Activated CD8-positive, alpha-beta memory T cell treated with anti-CD3 and anti-CD28 coated beads, Interleukin-2, amount 50 U/mL, for 48 hours (primary cell): ENCODE measurements at regions not wholly inside any gene's neighbourhood (a gene's known extent, or its start where the extent isn't known, plus 50 kb on each side); places are given as distances from the start of the nearest gene placed in this dataset.

ENCODE experiments used
- DNase-seq: peaks from one replicate; pipeline ENCODE4 v3.0.0-alpha.2; 2020

- no peak for DNase-seq
These were observed 1387.1 kb upstream of the TMEFF2 start for GRCh38 chr2:193581807-193582206.

- DNase-seq = no peak
These were observed 1385.6 kb upstream of the TMEFF2 start for GRCh38 chr2:193580176-193580950.

GRCh38 chr2:193566886-193567285 is 1372.2 kb upstream of the TMEFF2 start:
- no peak for DNase-seq

- DNase-seq = no peak
These were observed 1371.5 kb upstream of the TMEFF2 start for GRCh38 chr2:193566276-193566675.

- DNase-seq = no peak
These were observed 1367.3 kb upstream of the TMEFF2 start for GRCh38 chr2:193562031-193562430.

- DNase-seq = no peak
These were observed 1366.3 kb upstream of the TMEFF2 start for GRCh38 chr2:193561054-193561453.

- no peak for DNase-seq
These were observed 1362.2 kb upstream of the TMEFF2 start for GRCh38 chr2:193556766-193557470.

GRCh38 chr2:193549661-193550060 is 1354.9 kb upstream of the TMEFF2 start:
- DNase-seq = no peak

- no peak for DNase-seq
These were observed 1348.0 kb upstream of the TMEFF2 start for GRCh38 chr2:193542762-193543161.

GRCh38 chr2:193539188-193539587 is 1344.5 kb upstream of the TMEFF2 start:
- DNase-seq = no peak

GRCh38 chr2:193538061-193538460 is 1343.3 kb upstream of the TMEFF2 start:
- DNase-seq = no peak

- DNase-seq = no peak
These were observed 1342.8 kb upstream of the TMEFF2 start for GRCh38 chr2:193537531-193537930.

- DNase-seq = no peak
These were observed 1333.7 kb upstream of the TMEFF2 start for GRCh38 chr2:193528458-193528857.

- DNase-seq = no peak
These were observed 1332.4 kb upstream of the TMEFF2 start for GRCh38 chr2:193527146-193527545.

- DNase-seq = no peak
These were observed 1328.9 kb upstream of the TMEFF2 start for GRCh38 chr2:193523662-193524061.

- DNase-seq = no peak
These were observed 1326.8 kb upstream of the TMEFF2 start for GRCh38 chr2:193521523-193521922.

- no peak for DNase-seq
These were observed 1326.2 kb upstream of the TMEFF2 start for GRCh38 chr2:193520709-193521458.

GRCh38 chr2:193518041-193518817 is 1323.5 kb upstream of the TMEFF2 start:
- no peak for DNase-seq

- no peak for DNase-seq
These were observed 1322.9 kb upstream of the TMEFF2 start for GRCh38 chr2:193517615-193518014.

GRCh38 chr2:193506035-193506434 is 1311.3 kb upstream of the TMEFF2 start:
- DNase-seq = no peak

GRCh38 chr2:193505620-193506019 is 1310.9 kb upstream of the TMEFF2 start:
- DNase-seq = no peak

GRCh38 chr2:193502363-193503035 is 1307.8 kb upstream of the TMEFF2 start:
- DNase-seq = no peak
